Rectal smooth muscle tissue (tissue), 1 donor: ENCODE measurements at regions not wholly inside any gene's neighbourhood (a gene's known extent, or its start where the extent isn't known, plus 50 kb on each side); places are given as distances from the start of the nearest gene placed in this dataset.

Experiments used
- H3K27ac ChIP-seq: one replicate; pipeline ENCODE4 v1.7.0; 2013; ENCODE audit warnings: low read depth, low read length, inconsistent platforms
- H3K27me3 ChIP-seq: one replicate; pipeline ENCODE4 v1.7.0; 2013; ENCODE audit warnings: low read length; ENCODE audit not compliant: control insufficient read depth, insufficient read depth
- H3K36me3 ChIP-seq: one replicate; pipeline ENCODE4 v1.7.0; 2013; ENCODE audit warnings: low read length; ENCODE audit not compliant: control insufficient read depth, insufficient read depth
- H3K4me1 ChIP-seq: one replicate; pipeline ENCODE4 v1.7.0; 2013; ENCODE audit warnings: low read length; ENCODE audit not compliant: control insufficient read depth, insufficient read depth
- H3K4me3 ChIP-seq: one replicate; pipeline ENCODE4 v1.7.0; 2013; ENCODE audit warnings: low read length
- H3K9ac ChIP-seq: one replicate; pipeline ENCODE4 v1.7.0; 2013; ENCODE audit warnings: low read length

DNA sequence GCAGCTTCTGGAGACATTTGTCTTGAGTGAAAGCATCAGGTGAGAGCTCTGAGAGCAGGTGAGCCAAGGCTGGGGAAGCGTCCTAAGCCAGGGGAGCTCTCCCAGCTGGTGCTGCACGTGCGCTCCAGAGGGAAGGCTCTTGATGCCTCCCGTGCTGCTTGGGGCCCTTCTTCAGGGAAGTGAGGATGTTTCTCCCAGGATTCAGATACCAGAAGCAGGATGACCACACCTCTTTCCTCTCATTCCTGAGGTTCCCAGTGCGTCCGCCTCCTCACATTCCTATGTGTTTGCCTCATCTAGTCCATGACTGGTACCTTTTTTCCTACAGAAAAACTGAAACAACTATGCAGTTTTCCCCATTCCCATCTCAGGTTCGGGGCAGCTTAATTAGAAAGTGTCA is 231.0 kb upstream of the IRS2 start:
- no peaks in the 10 kb centered on the region for H3K27me3 ChIP-seq
- no peak overlapping the region for H3K27ac ChIP-seq
- H3K4me1 ChIP-seq = peaks cover 3% of the 10 kb centered on the region
- H3K9ac ChIP-seq = no peak overlapping the region
- no peak overlapping the region for H3K4me3 ChIP-seq
- H3K36me3 ChIP-seq = no peaks in the 10 kb centered on the region

DNA sequence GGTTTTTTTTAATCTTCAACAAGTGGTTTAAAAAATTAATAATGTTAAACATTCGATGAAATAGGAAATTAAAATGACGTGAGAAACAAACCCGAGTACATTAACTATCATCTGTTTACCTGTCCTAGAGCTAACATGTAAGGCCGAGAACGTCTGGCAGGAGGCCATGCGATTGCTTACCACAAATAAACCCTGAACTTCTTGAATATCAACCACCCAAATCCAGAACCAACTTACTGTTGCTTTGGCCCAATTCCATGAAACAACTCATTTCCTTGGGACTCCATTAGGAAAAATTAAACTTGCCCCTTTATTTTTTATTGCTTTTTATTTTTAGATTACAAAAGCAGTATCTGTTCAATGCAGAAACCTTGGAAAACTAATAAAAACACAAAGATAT is 228.9 kb upstream of the IRS2 start:
- no peaks in the 10 kb centered on the region for H3K36me3 ChIP-seq
- H3K9ac ChIP-seq = no peak overlapping the region
- H3K27me3 ChIP-seq = no peaks in the 10 kb centered on the region
- no peak overlapping the region for H3K4me3 ChIP-seq
- H3K4me1 ChIP-seq = peaks cover 3% of the 10 kb centered on the region
- H3K27ac ChIP-seq = no peak overlapping the region

DNA sequence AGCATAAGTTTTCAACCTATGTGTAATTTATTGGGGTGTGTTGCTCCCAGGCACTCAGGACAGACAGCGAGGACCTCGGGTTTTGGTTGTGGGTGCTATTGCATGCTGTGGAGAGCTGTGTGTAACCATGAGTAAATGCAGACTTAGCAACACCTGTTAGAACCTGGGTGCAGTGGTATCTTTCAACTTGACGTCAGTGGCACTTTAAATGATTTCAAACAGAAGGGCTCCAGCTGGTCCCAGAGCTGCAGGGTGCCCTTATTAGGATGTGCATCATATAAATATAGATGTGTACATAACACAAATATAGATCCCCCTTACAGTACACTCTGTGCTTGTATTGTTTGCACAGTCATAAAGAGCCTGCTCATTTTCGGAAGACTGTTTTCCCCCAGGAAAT is 228.3 kb upstream of the IRS2 start:
- Histone ChIP-seq H3K4me1 (peaks cover 3% of the 10 kb centered on the region), H3K9ac (no peak overlapping the region), H3K36me3 (no peaks in the 10 kb centered on the region), H3K27ac (no peak overlapping the region), H3K27me3 (no peaks in the 10 kb centered on the region), H3K4me3 (no peak overlapping the region)

DNA sequence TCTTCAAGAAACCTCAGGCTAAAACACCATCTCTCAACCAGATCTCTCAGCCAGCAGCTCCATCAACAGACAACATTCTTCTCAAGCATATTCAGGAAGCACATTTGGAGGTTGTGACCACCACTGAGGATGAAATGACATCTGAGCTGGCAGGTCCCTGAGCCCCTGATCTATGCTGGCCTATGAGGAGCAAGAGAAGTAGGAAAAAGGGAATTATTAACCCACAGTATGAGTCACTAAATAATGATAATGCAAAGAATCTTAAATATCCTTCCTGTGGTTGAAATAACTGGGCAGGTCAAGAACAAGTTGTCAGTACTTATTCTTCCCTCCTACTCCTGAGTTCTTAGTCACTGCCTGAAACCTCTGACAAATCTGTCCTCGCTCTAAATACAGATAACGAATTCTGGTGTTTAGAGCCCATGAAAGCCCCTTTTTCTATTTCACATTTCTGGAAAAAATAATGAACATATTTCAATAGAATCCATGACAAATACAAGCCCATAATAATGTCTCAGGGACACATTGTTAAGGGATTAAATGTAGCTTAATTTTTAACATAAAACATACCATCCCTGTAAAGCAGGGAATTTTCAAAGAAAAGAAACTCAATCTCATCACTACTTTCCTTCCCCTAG is 225.8 kb upstream of the IRS2 start:
- no peaks in the 10 kb centered on the region for H3K36me3 ChIP-seq
- H3K4me1 ChIP-seq = peaks cover 3% of the 10 kb centered on the region
- H3K9ac ChIP-seq = no peak overlapping the region
- H3K4me3 ChIP-seq = no peak overlapping the region
- no peak overlapping the region for H3K27ac ChIP-seq
- no peaks in the 10 kb centered on the region for H3K27me3 ChIP-seq

DNA sequence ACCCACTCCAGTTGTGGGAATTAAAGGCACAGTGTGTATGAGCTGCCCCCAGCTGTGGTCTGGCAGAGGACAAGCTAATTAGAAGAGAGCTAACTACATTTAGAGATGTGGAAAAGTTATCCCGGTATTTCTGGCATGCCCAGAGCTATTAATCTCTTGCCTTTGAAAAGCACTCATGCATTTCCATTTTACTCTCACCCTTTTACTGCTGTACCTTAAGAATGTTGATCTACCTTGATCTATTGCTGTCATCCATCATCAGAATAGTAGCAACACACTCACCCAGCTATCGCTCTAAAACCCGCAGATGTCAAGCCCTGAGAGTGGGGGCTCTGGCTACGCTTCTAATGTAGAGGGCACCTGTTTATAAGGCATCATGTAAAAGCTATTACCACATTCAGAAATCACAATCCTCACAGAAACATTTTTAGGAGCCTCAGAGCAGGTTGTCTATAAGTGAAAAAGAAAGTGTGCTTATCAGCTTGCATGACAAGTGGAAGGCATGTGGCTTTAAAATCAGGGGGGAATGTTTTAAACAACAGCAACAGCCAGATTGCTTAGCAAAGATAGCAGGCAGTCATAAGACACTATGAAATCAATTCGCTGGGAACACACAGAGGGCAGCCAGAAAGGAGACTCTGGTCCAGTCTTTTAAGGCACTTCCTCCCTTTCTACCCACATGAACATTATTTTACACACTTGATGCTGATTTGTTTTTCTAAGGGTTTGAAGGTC is 224.2 kb upstream of the IRS2 start:
- Histone ChIP-seq H3K36me3 (no peaks in the 10 kb centered on the region), H3K27me3 (no peaks in the 10 kb centered on the region), H3K4me3 (no peak overlapping the region), H3K4me1 (peaks cover 3% of the 10 kb centered on the region), H3K27ac (no peak overlapping the region), H3K9ac (no peak overlapping the region)

DNA sequence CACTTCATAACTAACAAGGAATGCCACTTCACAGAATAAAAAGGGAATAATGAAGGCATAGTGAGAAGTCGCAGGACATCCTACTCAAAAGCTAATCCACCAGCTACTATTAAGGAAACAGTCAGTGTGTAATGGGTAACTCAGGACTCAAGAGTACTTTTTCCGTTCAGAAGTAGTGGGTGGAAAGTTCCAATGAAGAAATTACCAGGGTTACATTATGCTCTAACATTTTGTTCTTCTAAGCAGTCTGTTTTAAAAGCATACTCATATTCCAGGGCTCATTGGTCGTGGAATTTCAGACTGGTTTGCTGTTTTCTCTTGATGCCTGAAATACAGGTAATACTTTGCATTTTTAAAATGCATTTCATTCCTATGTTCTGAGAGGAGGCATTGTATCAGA is 222.4 kb upstream of the IRS2 start:
- Histone ChIP-seq H3K9ac (no peak overlapping the region), H3K4me1 (no peaks in the 10 kb centered on the region), H3K4me3 (no peak overlapping the region), H3K36me3 (no peaks in the 10 kb centered on the region), H3K27me3 (no peaks in the 10 kb centered on the region), H3K27ac (no peak overlapping the region)

DNA sequence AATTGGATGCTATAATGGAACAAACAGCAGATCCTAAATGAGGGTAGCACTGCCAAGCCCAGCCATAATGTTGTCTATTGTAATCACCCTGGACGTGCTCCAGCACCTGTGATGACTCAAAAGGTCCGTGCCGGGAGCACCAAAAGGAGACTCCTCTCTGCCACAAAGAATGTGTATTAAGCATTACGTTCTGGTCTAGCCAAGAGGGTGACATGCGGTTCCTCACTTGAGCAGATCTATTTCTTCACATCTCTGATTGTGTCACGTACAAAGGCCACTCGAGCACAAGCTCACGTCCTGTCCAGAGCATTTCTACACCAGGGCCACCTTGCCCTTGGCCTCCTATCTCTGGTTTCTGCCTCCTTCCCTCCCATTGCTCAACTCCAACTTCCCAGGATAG is 219.9 kb upstream of the IRS2 start:
- Histone ChIP-seq H3K9ac (no peak overlapping the region), H3K4me1 (no peaks in the 10 kb centered on the region), H3K27me3 (no peaks in the 10 kb centered on the region), H3K27ac (no peak overlapping the region), H3K4me3 (no peak overlapping the region), H3K36me3 (no peaks in the 10 kb centered on the region)

DNA sequence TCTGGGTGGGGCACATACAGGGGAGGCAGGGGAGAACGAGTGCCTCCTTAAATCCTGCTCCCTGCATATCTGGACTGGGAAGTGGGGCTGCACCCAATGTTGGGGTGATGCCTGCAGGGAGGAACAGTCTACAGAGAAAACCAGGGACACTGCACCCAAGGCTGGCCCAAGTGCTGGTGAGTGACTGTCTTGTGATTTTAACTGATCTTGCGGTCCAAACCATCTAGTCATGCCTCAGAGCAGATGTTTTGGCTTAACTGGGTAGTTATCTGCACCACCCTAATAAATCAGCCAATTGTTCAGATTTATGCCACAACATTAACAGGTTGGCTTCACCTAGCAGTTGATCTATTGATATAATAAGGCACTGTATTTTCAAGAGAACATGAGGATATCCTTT is 219.2 kb upstream of the IRS2 start:
- Histone ChIP-seq H3K27me3 (no peaks in the 10 kb centered on the region), H3K36me3 (no peaks in the 10 kb centered on the region), H3K4me1 (no peaks in the 10 kb centered on the region), H3K9ac (no peak overlapping the region), H3K4me3 (no peak overlapping the region), H3K27ac (no peak overlapping the region)

DNA sequence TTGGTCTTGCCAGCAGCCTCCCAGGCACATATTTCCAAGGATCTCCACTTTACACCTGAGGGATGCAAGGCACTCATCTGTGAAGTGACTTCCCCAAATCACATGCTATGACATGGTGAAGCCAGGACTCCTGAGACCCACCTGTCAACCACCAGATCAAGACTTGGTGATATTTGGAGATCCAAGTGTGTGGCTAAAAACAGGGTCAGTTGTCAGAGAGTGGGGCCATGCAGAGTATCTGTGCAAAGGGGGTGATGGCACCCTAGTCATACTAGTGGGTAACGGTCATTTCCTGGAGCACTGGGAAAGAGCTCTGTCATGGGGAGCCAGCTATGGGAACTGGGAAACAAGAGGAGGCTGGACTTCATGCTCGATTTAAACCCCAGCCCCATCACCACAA is 218.4 kb upstream of the IRS2 start:
- Histone ChIP-seq H3K9ac (no peak overlapping the region), H3K36me3 (no peaks in the 10 kb centered on the region), H3K27me3 (no peaks in the 10 kb centered on the region), H3K27ac (no peak overlapping the region), H3K4me3 (no peak overlapping the region), H3K4me1 (no peaks in the 10 kb centered on the region)

DNA sequence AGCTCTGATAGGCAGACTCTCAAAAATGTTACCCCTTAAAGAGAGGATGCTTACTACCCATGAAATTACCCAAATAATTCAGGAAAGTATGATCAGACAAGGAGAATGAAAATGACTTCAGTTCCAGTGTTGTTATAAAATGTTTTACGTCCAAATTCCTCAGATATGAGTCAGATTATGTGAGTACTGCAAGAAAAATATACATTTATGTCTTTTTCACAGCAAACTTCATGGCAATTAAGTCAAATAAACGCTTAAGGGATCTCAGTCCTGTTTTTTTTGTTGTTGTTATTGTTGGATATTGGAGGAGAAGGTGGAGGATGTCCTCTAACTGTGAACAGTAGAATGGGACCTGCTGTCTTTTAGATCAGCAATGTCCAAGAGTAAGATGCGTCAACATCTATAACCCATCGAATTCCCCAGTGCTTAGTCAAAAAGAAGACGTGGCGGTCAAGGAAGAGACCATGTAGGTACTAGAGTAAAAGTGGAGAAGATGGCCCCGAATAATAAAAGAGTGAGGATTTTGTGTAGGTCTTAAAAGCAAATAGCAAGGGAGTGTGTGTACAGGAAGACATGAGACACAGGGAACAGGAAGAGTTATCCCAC is 215.4 kb upstream of the IRS2 start:
- no peak overlapping the region for H3K4me3 ChIP-seq
- H3K36me3 ChIP-seq = no peaks in the 10 kb centered on the region
- H3K27me3 ChIP-seq = no peaks in the 10 kb centered on the region
- no peak overlapping the region for H3K27ac ChIP-seq
- no peaks in the 10 kb centered on the region for H3K4me1 ChIP-seq
- no peak overlapping the region for H3K9ac ChIP-seq

DNA sequence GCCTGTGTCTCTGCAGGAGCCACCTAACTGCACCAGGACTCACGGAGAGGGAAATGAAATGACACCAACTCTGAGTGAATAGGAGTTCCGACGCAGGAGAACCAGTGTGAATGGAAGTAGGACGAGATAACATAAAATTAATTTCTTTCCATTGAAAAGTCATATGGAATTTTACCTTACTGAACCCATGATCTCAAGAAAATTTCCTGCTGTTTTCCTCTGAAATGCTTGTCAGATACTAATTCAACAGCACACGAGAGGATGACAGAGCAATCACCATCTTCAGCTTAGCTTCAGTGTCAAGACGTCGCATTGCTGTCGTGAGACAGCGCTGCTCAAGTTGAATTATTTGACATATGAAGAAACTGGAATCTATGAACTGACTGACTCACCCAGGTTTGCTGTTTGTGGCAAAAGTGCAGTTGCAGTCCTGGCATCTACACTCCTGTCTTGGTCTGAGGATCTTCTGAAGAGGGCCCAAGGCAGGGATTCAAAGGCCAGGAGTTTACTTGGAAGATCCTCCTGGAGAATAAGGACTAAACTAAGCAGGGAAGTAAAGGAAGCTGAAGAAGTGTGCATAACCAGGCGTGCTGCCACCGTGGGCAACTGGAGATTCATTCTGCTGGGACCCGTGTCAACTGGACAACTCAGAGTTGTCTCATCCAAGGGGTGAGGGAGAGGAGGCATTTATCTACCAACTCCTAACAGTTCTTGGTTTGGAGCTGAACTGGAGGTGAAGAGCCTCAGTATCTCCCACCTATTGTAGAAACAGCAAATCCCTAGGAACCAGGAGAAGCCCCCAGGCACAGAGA is 214.4 kb upstream of the IRS2 start:
- no peaks in the 10 kb centered on the region for H3K36me3 ChIP-seq
- no peaks in the 10 kb centered on the region for H3K27me3 ChIP-seq
- no peak overlapping the region for H3K27ac ChIP-seq
- H3K4me3 ChIP-seq = no peak overlapping the region
- no peak overlapping the region for H3K9ac ChIP-seq
- H3K4me1 ChIP-seq = no peaks in the 10 kb centered on the region

DNA sequence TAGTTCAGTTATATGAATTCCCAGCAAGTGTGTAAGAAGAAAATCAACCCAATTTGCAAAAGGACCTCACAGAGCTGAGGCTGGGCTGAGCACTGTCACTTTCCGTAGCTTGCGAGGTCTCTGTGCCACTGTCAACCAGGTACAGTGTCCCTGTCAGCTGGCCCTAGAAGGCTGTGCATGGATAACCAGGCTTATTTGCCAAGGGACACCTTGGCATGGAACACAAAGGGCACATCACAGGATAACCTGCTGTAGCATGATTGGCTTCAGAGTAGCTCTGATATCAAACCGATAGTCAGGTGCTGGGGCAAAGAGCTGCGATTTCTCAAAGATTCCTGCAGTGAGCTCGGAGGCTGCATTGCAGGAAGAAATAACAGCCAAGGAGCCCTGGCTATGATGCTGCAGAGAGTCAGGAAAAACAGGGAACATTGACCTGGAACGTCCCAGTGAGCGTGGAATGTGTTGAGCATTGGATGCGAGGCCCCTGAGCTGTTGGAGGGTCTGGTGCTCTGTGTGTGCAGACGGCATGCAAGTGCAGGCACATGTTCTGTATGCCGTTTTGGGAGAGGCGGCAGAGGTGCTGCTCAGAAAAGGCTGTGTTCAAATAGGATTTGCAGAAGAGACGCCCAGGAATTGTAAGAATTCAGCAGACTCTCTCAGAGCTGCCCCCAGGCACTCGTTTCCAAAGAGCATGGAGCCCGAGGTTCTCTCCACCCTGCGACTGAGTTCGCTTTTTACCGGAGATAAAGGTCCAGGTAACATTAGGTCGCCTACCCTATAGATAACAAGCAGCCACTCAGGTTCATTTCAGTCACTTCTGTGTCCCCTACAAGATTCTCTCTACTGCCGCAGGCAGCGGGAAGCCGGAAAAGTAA is 213.5 kb upstream of the IRS2 start:
- no peaks in the 10 kb centered on the region for H3K4me1 ChIP-seq
- H3K27ac ChIP-seq = no peak overlapping the region
- H3K9ac ChIP-seq = no peak overlapping the region
- no peaks in the 10 kb centered on the region for H3K36me3 ChIP-seq
- no peak overlapping the region for H3K4me3 ChIP-seq
- no peaks in the 10 kb centered on the region for H3K27me3 ChIP-seq
